GM21360 (cell line): ENCODE measurements at regions not wholly inside any gene's neighbourhood (a gene's known extent, or its start where the extent isn't known, plus 50 kb on each side); places are given as distances from the start of the nearest gene placed in this dataset.
"Not testable (repeated sequence)": the region's sequence is repeated elsewhere in the genome, so short reads cannot be mapped to it uniquely, and the experiment has no call there.

Source experiments
- ATAC-seq: cut with Tn5 transposase; IDR thresholded peaks from one replicate; pipeline ENCODE4 v1.9.1; 2021; ENCODE audit warnings: mild to moderate bottlenecking, moderate library complexity; ENCODE audit not compliant: unreplicated experiment

DNA sequence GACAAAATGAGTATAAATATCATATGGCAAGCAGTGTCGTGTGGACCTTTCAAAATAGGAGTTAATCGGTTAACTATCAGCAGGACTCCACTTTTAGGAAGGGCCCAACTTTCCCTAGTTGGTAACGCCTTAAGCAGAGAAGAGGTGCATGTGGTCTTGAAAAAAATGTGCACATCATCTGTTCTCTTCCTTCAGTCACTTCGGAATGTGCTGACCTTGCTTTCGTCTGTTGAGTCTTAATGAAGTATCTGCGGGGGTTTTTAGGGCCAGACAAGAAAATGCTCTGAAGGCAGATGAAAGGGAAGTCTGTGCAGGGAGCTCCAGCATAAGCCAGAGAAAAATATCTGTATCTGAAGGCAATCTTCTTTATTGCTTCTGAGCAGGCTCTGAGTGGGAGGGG is 185.2 kb downstream of the AEBP2 start:
- no peak for ATAC-seq

- ATAC-seq = not testable (repeated sequence)
These were observed 186.3 kb downstream of the AEBP2 start for GRCh38 chr12:19625551-19625950.

GRCh38 chr12:19627719-19628118 is 188.4 kb downstream of the AEBP2 start:
- no peak for ATAC-seq

DNA sequence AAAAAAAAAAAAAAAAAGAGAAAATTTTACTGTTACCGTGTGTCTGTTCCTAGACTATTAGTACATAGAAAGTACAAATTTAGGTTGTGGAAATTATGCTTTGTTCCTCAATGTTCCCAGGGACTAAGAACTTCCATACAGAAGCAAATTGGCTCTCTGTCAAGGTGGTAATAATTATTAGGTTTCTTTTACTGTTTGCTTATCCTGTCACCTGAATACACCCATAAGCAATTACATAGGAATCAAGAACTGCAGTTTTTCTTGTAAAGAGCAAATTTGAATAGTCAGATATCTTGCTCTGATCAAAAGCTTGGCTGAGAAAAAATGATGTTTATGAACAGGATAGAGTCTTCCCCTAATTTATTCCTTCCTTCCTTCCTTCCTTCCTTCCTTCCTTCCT is 191.2 kb downstream of the AEBP2 start:
- ATAC-seq = no peak

DNA sequence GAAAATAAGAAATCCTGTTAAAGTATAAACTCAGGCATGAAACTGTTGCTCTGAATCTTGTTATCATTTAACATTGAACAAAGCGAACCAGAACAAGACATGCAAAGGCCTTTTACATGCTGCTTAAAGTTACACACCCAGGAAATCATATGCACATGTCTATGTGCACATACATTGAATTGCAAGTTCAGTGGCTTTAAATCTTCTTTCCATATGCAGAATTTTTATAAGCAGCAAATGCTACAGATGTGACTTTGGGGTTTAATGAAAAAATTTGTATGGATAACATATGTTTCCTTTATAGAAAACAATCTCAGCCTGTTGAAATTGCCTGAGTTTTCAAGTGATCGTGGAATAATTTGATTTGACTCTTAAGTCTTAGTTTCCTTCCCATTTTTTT is 193.9 kb downstream of the AEBP2 start:
- ATAC-seq = no peak

DNA sequence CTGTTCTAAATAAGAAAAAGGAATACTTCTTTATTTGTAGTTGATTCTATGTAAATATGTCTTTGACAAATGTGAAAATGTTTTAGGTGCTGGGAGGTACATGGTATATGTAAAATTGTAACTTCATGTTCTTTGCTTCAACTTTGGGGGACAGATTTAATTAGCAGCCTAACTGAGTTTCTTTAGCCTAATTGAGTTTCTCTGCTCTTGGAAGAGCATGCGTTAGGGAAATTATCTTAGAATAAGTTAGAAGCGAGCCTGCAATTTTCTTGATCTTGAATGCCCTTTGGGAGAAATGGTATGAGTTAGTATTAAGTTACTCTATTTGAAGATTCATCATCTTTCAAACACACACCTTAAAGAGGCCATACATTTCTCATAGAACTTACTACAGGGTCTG is 194.3 kb downstream of the AEBP2 start:
- ATAC-seq = no peak

- ATAC-seq = no peak
These were observed 200.6 kb downstream of the AEBP2 start for GRCh38 chr12:19639781-19640415.

DNA sequence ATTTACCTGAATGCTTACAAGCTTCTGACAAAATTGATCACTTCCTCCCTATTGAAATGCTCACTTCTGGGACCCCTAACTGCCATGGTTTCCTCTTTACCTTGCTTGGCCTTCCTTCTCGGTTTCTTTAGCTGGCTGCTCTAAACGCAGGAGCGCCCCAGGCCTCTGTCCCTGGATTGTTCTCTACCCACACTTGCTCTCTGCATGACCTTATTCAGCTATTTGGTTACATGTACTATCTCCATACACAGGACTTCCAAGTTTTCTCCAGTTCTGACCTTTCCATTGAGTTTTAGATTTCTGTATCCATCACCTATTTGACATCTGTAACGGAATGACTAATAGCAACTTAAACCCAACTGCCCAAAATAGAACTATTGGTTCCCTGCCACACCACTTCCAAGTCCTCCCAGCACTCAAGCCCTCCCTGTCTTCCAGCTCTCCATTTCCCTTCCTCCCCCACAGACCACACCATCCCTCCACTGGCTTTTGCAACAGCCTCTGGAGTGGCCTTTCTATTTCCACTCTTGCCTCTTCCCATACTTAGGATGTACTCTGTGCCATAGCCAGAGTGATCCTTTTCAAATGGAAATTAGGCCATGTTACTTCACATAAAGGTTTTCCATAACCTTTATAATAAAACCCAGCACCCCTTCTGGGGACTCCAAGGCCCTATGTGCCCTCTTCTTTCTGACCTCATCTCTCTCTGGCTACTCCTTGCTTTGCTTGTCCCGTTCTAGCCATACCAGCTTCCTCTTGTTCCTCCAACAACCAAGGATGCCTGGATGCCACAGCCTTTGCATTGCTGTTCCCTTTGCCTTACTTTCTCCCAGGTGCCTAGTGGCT is 202.2 kb downstream of the AEBP2 start:
- ATAC-seq = no peak

DNA sequence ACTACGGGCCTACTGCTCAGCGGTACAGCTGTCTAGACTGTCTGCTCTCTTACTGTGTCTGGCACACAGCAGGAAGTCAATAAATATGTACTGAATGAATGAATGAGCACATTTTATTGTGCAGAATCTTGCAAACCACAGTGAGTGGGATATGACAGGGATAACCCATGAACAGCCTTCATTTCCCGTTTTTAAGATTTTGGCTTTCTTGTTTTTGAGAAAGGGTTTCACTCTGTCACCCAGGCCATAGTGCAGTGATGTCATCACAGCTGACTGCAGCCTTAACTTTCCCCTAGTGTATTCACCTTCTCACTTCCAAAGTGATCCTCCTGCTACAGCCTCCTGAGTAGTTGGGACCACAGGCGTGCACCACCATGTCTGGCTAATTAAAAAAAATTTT is 203.1 kb downstream of the AEBP2 start:
- ATAC-seq = no peak

DNA sequence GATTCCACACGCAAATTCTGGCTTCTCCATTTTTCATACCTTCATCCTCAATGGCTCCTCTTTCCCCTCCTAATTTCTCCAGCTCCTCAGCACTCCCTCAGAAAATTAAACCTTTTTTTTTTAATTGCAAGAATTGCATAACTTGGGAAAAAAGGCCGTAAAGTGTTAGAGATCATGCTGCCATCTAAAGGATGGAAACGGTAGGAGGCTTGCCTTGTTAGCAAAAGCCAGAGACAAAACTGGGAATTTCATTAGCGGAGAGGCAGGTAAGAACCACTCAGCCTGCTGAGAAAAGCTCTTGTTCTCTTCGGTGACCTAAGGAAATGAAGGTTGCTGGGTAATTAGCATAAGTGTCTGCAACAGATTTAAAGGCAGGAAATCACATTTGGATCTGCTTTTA is 204.3 kb downstream of the AEBP2 start:
- no peak for ATAC-seq

DNA sequence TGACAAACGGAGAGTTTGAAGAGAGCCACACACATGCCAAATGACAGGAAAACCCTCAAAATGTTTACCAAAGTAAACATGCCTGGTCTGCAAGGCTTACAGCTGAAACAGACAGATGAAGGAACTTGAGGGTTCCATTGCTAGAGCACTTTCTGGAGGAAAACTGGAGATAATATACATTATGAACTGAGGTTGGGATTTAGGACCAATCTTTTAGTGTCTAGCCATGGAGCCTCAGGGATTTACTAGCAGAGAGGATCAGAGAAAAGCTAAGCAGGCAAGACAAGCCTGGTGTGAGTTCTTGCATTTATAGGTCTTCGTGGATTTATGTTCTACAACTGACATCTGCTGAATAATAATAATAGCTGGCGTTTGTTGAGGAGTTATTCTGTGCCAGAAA is 205.3 kb downstream of the AEBP2 start:
- no peak for ATAC-seq

GRCh38 chr12:19645823-19646222 is 206.5 kb downstream of the AEBP2 start:
- ATAC-seq = no peak

DNA sequence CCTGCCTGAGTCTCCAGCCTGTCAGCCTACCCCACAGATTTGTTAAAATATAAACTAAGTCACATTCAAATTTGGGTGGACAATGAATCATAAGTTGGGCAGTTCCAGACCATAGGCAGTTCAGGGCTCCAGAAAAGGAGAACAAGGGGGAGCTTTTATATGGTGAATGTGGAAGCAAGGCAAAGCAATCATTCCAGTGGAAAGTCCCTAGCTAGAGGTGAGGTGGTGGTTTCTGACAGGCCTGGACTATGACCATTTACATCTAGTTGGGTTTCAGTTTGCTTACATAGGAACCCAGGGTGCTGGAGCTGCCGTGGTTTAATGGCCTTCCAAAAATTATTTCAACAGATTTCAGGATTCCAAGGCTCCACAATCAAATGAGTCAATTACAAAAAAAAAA is 207.3 kb downstream of the AEBP2 start:
- ATAC-seq = no peak

DNA sequence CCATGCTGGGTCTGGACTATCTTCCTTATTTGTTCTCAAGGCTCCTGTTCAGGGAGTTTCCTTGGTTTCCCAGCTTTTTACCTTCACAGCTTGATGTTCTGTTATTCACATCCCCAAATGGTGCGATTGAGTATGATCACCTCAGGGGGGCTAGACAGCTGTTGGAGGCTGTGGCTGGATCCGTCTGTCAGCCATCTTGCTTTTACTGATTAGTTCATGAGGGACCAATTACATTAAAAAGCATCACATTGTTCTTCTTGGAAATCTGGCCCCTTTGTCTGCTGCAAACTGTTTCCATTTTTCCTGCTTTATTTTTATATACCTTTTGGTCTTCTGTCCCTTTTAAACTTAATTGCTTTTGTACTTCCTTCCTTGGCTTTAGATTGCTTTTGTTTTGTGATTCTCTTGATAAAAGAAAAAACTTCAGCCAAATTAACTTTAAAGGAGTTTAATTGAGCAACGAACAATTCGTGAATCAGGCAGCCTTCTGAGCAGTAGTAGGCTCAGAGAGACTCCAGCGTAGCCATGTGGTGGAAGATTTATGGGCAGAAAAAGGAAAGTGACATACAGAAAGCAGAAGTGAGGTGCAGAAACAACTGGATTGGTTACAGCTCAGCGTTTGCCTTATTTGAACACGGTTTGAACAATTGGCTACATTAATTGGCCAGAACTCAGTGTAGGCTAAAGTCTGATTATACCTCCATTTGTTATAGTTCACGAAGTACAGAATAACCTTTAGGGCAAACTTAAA is 208.7 kb downstream of the AEBP2 start:
- no peak for ATAC-seq

GRCh38 chr12:19648591-19648990 is 209.3 kb downstream of the AEBP2 start:
- ATAC-seq = no peak

DNA sequence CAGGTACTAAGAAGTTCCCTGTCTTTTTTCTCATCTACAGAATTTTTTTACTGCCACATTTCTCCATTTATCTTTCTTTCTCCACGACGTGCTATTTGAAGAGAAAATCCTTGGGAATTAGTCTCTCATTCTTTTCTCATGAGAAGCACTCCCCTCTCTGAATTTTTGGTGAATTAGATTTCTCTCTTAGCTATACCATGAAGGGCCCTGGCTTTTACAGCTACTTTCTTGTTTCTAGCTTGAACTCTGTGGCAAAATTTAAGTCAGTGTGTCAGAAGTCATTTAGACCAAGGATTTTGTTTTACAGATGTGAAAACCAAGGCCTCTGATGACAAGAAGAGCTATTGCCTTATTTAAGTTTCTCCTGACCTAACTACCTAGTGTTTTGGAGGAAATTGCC is 213.1 kb downstream of the AEBP2 start:
- no peak for ATAC-seq

- ATAC-seq = no peak
These were observed 215.5 kb downstream of the AEBP2 start for GRCh38 chr12:19654650-19655376.

DNA sequence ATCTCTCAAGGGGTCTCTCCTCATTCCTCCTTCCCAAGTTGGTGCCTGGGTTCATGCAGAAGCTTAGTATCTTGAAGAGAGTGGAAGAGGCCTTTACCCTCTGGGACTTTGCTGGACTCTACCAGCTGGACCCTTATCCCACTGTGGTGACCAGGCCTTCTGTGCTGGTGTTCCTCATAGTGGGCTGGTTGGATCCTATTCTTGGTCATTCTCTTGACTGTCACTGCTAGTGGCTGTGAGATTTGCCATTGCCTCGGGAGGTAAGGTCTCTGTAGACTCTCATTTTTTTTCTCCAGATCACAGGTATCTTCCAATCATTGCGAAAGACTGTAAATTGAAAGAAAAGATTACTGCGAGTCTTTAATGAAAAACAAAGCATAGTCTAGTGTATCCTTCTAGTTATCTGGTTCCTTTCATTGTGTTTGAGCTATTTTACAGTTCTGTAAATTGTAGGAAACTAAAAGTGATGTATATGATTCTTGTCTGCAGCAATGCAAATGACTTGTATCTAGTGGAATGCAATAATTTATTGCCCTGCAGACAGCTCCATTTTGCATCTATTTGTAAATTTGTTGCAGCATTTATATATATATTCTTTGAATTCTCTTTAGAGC is 217.9 kb downstream of the AEBP2 start:
- no peak for ATAC-seq

- no peak for ATAC-seq
These were observed 218.4 kb downstream of the AEBP2 start for GRCh38 chr12:19657732-19658130.

- no peak for ATAC-seq
These were observed 219.8 kb downstream of the AEBP2 start for GRCh38 chr12:19659086-19659485.

DNA sequence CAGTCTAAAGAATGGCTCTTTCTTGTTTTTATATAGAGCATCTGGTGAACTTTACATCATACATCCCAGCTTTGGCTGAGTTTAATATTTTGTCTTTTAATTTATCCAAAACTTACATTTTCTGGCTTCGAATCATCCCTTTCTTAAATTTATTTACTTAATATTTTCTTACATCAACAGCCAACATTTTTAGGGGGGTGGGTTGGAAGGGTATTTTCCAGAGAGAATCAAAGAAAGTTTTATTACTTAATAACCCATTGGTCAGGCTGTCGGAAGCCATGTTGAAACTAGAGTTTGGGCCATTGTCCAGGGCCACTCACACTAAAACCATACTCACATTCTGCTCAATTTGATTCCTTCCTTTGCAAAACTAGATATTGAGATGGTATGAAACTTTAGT is 220.2 kb downstream of the AEBP2 start:
- no peak for ATAC-seq
